Endothelial cell of umbilical vein (primary cell): ENCODE measurements at regions not wholly inside any gene's neighbourhood (a gene's known extent, or its start where the extent isn't known, plus 50 kb on each side); places are given as distances from the start of the nearest gene placed in this dataset.

Source experiments
- CTCF ChIP-seq, 2 donors: IDR thresholded peaks; 1 replicate in 1 of 2; 2 replicates in 1 of 2; pipeline ENCODE4 v1.5.1; 2011; ENCODE audit warnings: low read length in 2 of 2, mild to moderate bottlenecking in 2 of 2, moderate library complexity in 2 of 2, control low read depth in 1 of 2, inconsistent platforms in 1 of 2, low read depth in 1 of 2; ENCODE audit not compliant: insufficient read depth in 1 of 2; ENCODE audit errors: extremely low read depth in 1 of 2
- EZH2 ChIP-seq: IDR thresholded peaks from 2 replicates; pipeline ENCODE4 v1.6.1; 2012; ENCODE audit warnings: borderline replicate concordance, low read depth, mild to moderate bottlenecking, moderate library complexity, low read length, inconsistent platforms; ENCODE audit not compliant: severe bottlenecking
- FOS ChIP-seq: IDR thresholded peaks from 2 replicates; pipeline ENCODE4 v1.6.1; 2011; ENCODE audit warnings: mild to moderate bottlenecking, low read length, moderate library complexity, borderline replicate concordance; ENCODE audit not compliant: insufficient read depth
- POLR2A ChIP-seq: IDR thresholded peaks from 2 replicates; pipeline ENCODE4 v1.6.1; 2012; ENCODE audit warnings: low read depth, mild to moderate bottlenecking, control low read depth, low read length
- POLR2AphosphoS5 ChIP-seq: IDR thresholded peaks from 2 replicates; pipeline ENCODE4 v1.6.1; 2012; ENCODE audit warnings: low read depth, mild to moderate bottlenecking, control low read depth, low read length, moderate library complexity; ENCODE audit not compliant: insufficient read depth

DNA sequence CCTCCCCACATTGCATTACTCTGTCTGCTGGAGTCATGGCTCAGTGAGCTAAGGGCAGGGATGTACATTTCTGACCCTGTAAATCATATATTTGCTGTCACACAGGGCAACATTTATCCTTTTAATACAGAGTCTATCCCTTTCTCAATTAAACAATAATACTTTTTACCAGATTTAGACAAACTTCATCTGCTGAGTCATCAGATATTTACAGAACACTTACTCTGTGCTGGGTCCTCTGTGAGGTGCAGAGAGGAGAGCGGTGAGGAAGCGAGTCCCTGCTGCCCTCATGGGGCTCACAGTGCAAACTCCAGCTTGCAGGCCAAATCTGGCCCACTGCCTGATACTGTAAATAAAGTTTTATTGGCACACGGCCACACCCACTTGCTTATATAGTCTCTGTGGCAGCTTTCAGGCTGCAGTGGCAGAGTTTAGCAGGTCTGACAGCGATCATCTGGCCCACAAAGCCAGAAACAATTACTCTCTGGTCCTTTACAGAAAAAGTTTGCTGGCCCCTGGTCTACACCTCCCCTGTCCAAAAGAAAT is 144.5 kb downstream of the CDH26 start:
- no peak for TF ChIP-seq CTCF (IDR thresholded peaks at IDR 0.05; ENCODE audit: extremely low read depth in 1 of 2, insufficient read depth in 1 of 2, low read depth in 1 of 2, low read length in 2 of 2)
- TF ChIP-seq POLR2AphosphoS5, result no peak
- TF ChIP-seq EZH2, result no peak
- no peak for TF ChIP-seq POLR2A
- TF ChIP-seq FOS, result no peak
